GM19193 (cell line): ENCODE measurements at regions not wholly inside any gene's neighbourhood (a gene's known extent, or its start where the extent isn't known, plus 50 kb on each side); places are given as distances from the start of the nearest gene placed in this dataset.

ENCODE experiments used
- POLR2A ChIP-seq: IDR thresholded peaks from 4 replicates; pipeline ENCODE4 v1.6.1; 2011; ENCODE audit not compliant: insufficient read depth, insufficient read length; ENCODE audit errors: extremely low read depth

DNA sequence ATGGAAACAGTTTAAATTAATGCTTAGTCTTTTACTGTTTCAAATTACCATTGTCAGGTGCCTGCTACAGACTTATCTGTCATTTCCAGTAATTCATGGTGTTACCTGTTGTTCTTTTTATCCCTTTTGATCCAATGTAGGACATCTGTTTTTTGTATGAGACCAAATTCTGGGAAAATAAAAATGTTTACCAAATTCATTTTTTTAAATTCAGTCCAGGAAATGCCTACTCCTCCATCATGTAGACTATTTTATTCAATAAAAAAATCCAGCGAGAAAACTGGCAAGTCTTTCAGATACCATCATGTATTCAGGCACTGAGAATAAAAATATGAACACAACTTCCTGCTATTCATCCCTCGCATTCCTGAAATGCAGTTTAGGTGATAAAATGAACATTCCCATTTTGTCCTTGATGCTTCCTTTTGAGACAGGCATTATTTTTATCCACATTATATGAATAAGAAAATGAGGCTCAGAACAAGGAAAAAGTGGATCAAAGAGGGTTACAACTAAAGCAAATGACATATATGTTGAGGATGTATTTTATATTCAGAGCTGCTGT lies 584.2 kb downstream of the SPRY1 start:
- no peak for TF ChIP-seq POLR2A

GRCh38 chr4:123984886-123985285 lies 588.3 kb downstream of the SPRY1 start:
- TF ChIP-seq POLR2A = no peak

- TF ChIP-seq POLR2A = no peak
These were observed 589.7 kb downstream of the SPRY1 start for GRCh38 chr4:123986268-123986798.

GRCh38 chr4:123987408-123987807 lies 590.8 kb downstream of the SPRY1 start:
- TF ChIP-seq POLR2A = no peak

DNA sequence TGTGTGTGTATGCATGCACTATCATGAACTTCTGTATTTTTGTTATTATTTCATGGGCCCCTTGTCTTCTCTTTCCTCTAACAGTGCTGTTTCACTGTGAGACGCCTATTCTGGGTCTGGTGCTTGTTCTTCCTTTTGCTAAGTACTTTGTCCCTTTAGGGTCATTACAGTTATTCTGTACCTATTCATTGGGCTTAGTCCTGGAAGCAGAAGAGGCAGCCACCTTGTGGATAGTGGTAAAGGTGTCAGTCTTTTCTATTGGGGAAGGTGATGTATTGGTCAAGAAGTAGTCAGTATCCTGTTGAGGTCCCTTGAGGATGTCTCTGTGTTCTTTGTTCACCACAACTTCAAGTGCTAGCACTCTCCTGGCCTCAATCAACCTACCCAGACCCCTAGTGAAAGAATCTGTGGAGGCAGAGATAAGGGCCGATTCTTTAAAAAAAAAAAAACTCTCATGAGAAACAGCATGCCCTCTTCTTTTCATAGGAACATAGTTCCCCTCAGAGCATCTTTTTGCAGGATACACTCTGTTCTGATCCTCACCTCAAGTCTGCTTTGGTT lies 593.8 kb downstream of the SPRY1 start:
- no peak for TF ChIP-seq POLR2A

- no peak for TF ChIP-seq POLR2A
These were observed 598.3 kb downstream of the SPRY1 start for GRCh38 chr4:123994917-123995316.

DNA sequence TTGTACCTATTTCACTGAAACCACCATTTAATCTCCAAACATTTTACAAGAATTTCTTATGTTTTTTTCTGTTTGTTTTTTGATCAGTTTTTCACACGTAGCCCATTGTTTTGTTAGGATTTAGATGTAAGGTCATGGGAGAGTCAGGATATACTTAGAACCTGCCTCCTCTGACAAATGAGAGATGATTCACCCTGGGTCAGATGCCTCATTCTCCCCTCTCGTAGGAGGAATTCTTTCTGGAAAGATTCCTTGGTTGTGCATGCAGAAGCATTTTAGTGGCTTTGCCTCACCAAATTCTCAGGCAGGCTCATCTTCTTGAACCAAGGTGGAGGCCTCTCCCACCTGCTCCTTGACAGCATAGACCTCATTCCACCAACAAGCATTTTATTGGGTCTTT lies 599.3 kb downstream of the SPRY1 start:
- TF ChIP-seq POLR2A = no peak

DNA sequence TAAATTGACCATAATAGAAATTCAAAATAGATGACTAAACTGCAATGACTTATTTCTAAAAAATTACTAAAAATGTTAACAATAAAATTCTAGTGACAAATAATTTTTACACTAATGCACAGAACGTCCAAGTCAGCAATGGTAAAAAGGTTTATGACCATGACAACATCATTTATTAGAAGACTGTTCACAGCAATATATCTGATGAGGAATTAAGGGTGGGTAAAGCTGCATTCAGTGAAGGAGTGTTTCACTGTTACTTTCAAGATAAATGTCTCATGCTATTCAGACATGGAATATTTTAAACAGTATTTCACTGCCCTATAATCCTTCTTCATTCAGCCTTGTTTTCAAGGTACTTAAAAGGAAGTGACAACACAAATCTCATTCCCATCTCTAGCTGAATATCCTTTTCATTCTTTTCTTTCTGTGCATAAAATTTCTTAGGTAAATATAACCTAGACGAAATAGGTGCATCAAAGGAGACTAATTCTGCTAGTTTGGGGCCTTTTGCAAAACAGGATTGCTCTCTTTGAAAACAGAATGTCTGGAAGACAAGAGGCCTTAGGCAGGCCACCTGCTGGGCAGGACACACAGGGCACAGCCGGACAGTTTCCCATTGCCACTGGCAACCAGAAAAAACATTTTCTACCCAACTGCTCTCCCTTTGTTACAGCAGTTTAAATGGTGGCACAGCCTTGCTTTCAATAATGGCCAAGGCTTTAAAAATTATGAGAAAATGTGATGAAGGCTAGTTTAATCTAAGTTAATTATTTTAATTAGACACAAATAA lies 600.3 kb downstream of the SPRY1 start:
- no peak for TF ChIP-seq POLR2A

GRCh38 chr4:123997776-123998449 lies 601.3 kb downstream of the SPRY1 start:
- TF ChIP-seq POLR2A = no peak

- no peak for TF ChIP-seq POLR2A
These were observed 603.6 kb downstream of the SPRY1 start for GRCh38 chr4:124000233-124000632.

GRCh38 chr4:124015766-124016165 lies 619.2 kb downstream of the SPRY1 start:
- no peak for TF ChIP-seq POLR2A

- no peak for TF ChIP-seq POLR2A
These were observed 620.7 kb downstream of the SPRY1 start for GRCh38 chr4:124017185-124017785.

DNA sequence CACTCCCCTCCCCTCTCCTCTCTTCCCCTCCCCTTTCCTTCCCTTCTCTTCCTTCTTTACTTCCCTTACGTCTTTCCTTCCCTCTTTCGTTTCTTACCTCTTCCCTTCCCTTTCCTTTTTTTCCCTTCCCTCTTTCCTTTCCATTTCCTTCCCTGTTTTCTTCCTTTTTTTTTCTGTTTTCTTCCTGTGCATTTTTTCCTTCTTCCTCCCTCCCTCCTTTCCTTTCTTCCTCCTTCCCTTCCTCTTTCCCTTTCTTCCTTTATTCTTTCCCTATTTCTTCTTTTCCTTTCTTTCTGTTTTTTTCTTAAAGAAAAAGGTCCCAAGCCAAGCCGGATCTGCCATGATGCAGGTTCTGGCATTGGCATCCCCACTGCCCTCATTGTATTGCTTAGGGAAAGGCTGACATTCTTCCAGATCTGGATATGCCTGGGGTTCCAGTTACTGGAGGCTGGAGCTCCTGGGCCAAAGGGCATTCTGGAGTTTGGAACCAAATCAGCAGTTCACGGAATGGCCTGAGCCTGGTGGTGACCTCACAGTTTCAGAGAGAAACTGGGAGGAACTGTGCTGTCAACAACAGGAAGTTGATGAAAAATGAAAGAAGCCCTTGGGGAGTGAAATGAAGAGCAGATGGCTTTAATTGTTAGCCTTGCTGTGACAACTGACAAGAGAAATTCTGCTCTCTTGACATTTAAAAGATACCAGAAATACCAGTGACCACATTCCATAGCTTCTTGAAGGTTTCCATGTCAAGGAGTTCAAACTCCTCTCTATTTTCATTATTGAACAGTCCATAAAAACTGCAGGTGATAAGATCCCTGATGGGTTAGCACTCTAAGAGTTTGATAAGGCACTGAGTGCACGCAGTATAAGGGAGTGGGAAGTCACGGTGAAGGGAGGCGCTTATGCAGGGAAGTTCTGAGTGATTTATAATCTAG lies 622.1 kb downstream of the SPRY1 start:
- no peak for TF ChIP-seq POLR2A
